ENCODE measurements at regions not wholly inside any gene's neighbourhood (a gene's known extent, or its start where the extent isn't known, plus 50 kb on each side); places are given as distances from the start of the nearest gene placed in this dataset.

- Histone ChIP-seq H3K4me3 (ENCODE audit: low read depth, low read length) (no peak overlapping the region), H3K9me3 (ENCODE audit: control insufficient read depth in 2 of 2, low read length in 2 of 2) (no peaks in the 10 kb centered on the region), H3K36me3 (ENCODE audit: control insufficient read depth, insufficient read depth, low read length) (no peaks in the 10 kb centered on the region), H3K4me1 (ENCODE audit: control insufficient read depth, insufficient read depth, low read length, poor library complexity, severe bottlenecking) (no peaks in the 10 kb centered on the region), H3K27ac (ENCODE audit: insufficient read depth, low read length, poor library complexity, severe bottlenecking) (no peak overlapping the region), H3K27me3 (ENCODE audit: control insufficient read depth, insufficient read depth, low read length) (no peaks in the 10 kb centered on the region)
- peaks cover 0 to 5% (median 2%) of the 10 kb centered on the region in 4 donors for H3K4me1 Mint-ChIP-seq
- no peak for ATAC-seq (ENCODE audit: low read depth in 2 of 2)
- peak in 1 of 3 donors; percentile 31 for DNase-seq
- no peaks in the 10 kb centered on the region for H3K36me3 Mint-ChIP-seq
- H3K4me3 Mint-ChIP-seq = no peak overlapping the region
- no peak overlapping the region for H3K27ac Mint-ChIP-seq
- no peaks in the 10 kb centered on the region for H3K27me3 Mint-ChIP-seq
- H3K9me3 Mint-ChIP-seq = no peaks in the 10 kb centered on the region
These were observed 90.6 kb downstream of the MID1IP1 start for GRCh38 chrX:38891641-38892413.

GRCh38 chrX:38893441-38893840, 92.2 kb downstream of the MID1IP1 start:
- no peak overlapping the region for H3K27ac ChIP-seq (ENCODE audit: insufficient read depth, low read length, poor library complexity, severe bottlenecking)
- H3K4me3 ChIP-seq (ENCODE audit: low read depth, low read length) = no peak overlapping the region
- Mint-ChIP-seq H3K9me3 (no peaks in the 10 kb centered on the region), H3K27me3 (no peaks in the 10 kb centered on the region), H3K4me1 (peaks cover 0 to 5% (median 2%) of the 10 kb centered on the region in 4 donors), H3K4me3 (no peak overlapping the region), H3K27ac (no peak overlapping the region), H3K36me3 (no peaks in the 10 kb centered on the region)
- DNase-seq (no peak), ATAC-seq (ENCODE audit: low read depth in 2 of 2) (no peak)
- no peaks in the 10 kb centered on the region for H3K36me3 ChIP-seq (ENCODE audit: control insufficient read depth, insufficient read depth, low read length)
- no peaks in the 10 kb centered on the region for H3K4me1 ChIP-seq (ENCODE audit: control insufficient read depth, insufficient read depth, low read length, poor library complexity, severe bottlenecking)
- no peaks in the 10 kb centered on the region for H3K27me3 ChIP-seq (ENCODE audit: control insufficient read depth, insufficient read depth, low read length)
- H3K9me3 ChIP-seq (ENCODE audit: control insufficient read depth in 2 of 2, low read length in 2 of 2) = no peaks in the 10 kb centered on the region

- Mint-ChIP-seq H3K9me3 (no peaks in the 10 kb centered on the region), H3K27me3 (no peaks in the 10 kb centered on the region), H3K4me3 (no peak overlapping the region), H3K4me1 (peaks cover 0 to 5% (median 2%) of the 10 kb centered on the region in 4 donors), H3K36me3 (no peaks in the 10 kb centered on the region), H3K27ac (no peak overlapping the region)
- H3K4me1 ChIP-seq (ENCODE audit: control insufficient read depth, insufficient read depth, low read length, poor library complexity, severe bottlenecking) = no peaks in the 10 kb centered on the region
- ATAC-seq (ENCODE audit: low read depth in 2 of 2) (no peak), DNase-seq (no peak)
- H3K9me3 ChIP-seq (ENCODE audit: control insufficient read depth in 2 of 2, low read length in 2 of 2) = no peaks in the 10 kb centered on the region
- H3K4me3 ChIP-seq (ENCODE audit: low read depth, low read length) = no peak overlapping the region
- no peaks in the 10 kb centered on the region for H3K36me3 ChIP-seq (ENCODE audit: control insufficient read depth, insufficient read depth, low read length)
- H3K27me3 ChIP-seq (ENCODE audit: control insufficient read depth, insufficient read depth, low read length) = no peaks in the 10 kb centered on the region
- H3K27ac ChIP-seq (ENCODE audit: insufficient read depth, low read length, poor library complexity, severe bottlenecking) = no peak overlapping the region
These were observed 94.5 kb downstream of the MID1IP1 start for GRCh38 chrX:38895775-38896174.

GRCh38 chrX:38896724-38897298, 95.6 kb downstream of the MID1IP1 start:
- H3K27ac Mint-ChIP-seq = no peak overlapping the region
- no peak overlapping the region for H3K4me3 ChIP-seq (ENCODE audit: low read depth, low read length)
- no peaks in the 10 kb centered on the region for H3K9me3 ChIP-seq (ENCODE audit: control insufficient read depth in 2 of 2, low read length in 2 of 2)
- ATAC-seq (ENCODE audit: low read depth in 2 of 2) (no peak), DNase-seq (no peak)
- H3K36me3 Mint-ChIP-seq = no peaks in the 10 kb centered on the region
- H3K4me1 ChIP-seq (ENCODE audit: control insufficient read depth, insufficient read depth, low read length, poor library complexity, severe bottlenecking) = no peaks in the 10 kb centered on the region
- H3K27me3 Mint-ChIP-seq = no peaks in the 10 kb centered on the region
- peaks cover 0 to 3% (median 1%) of the 10 kb centered on the region in 4 donors for H3K4me1 Mint-ChIP-seq
- no peaks in the 10 kb centered on the region for H3K27me3 ChIP-seq (ENCODE audit: control insufficient read depth, insufficient read depth, low read length)
- no peaks in the 10 kb centered on the region for H3K9me3 Mint-ChIP-seq
- H3K4me3 Mint-ChIP-seq = no peak overlapping the region
- no peak overlapping the region for H3K27ac ChIP-seq (ENCODE audit: insufficient read depth, low read length, poor library complexity, severe bottlenecking)
- no peaks in the 10 kb centered on the region for H3K36me3 ChIP-seq (ENCODE audit: control insufficient read depth, insufficient read depth, low read length)

GRCh38 chrX:38898261-38898660, 97.0 kb downstream of the MID1IP1 start:
- no peak for ATAC-seq (ENCODE audit: low read depth in 2 of 2)
- no peak overlapping the region for H3K27ac ChIP-seq (ENCODE audit: insufficient read depth, low read length, poor library complexity, severe bottlenecking)
- no peak overlapping the region for H3K4me3 Mint-ChIP-seq
- H3K4me1 ChIP-seq (ENCODE audit: control insufficient read depth, insufficient read depth, low read length, poor library complexity, severe bottlenecking) = no peaks in the 10 kb centered on the region
- H3K36me3 ChIP-seq (ENCODE audit: control insufficient read depth, insufficient read depth, low read length) = no peaks in the 10 kb centered on the region
- DNase-seq = no peak
- no peaks in the 10 kb centered on the region for H3K9me3 ChIP-seq (ENCODE audit: control insufficient read depth in 2 of 2, low read length in 2 of 2)
- no peaks in the 10 kb centered on the region for H3K27me3 ChIP-seq (ENCODE audit: control insufficient read depth, insufficient read depth, low read length)
- no peaks in the 10 kb centered on the region for H3K9me3 Mint-ChIP-seq
- H3K4me3 ChIP-seq (ENCODE audit: low read depth, low read length) = no peak overlapping the region
- no peak overlapping the region for H3K27ac Mint-ChIP-seq
- H3K27me3 Mint-ChIP-seq = no peaks in the 10 kb centered on the region
- no peaks in the 10 kb centered on the region for H3K36me3 Mint-ChIP-seq
- H3K4me1 Mint-ChIP-seq = no peaks in the 10 kb centered on the region

GRCh38 chrX:38899650-38900049, 98.4 kb downstream of the MID1IP1 start:
- Histone ChIP-seq H3K4me1 (ENCODE audit: control insufficient read depth, insufficient read depth, low read length, poor library complexity, severe bottlenecking) (no peaks in the 10 kb centered on the region), H3K36me3 (ENCODE audit: control insufficient read depth, insufficient read depth, low read length) (no peaks in the 10 kb centered on the region), H3K9me3 (ENCODE audit: control insufficient read depth in 2 of 2, low read length in 2 of 2) (no peaks in the 10 kb centered on the region), H3K27ac (ENCODE audit: insufficient read depth, low read length, poor library complexity, severe bottlenecking) (no peak overlapping the region), H3K4me3 (ENCODE audit: low read depth, low read length) (no peak overlapping the region), H3K27me3 (ENCODE audit: control insufficient read depth, insufficient read depth, low read length) (no peaks in the 10 kb centered on the region)
- Mint-ChIP-seq H3K4me1 (no peaks in the 10 kb centered on the region), H3K4me3 (no peak overlapping the region), H3K9me3 (no peaks in the 10 kb centered on the region), H3K27ac (no peak overlapping the region), H3K36me3 (no peaks in the 10 kb centered on the region), H3K27me3 (no peaks in the 10 kb centered on the region)
- no peak for ATAC-seq (ENCODE audit: low read depth in 2 of 2)
- no peak for DNase-seq

- H3K36me3 ChIP-seq (ENCODE audit: control insufficient read depth, insufficient read depth, low read length) = no peaks in the 10 kb centered on the region
- Mint-ChIP-seq H3K27me3 (no peaks in the 10 kb centered on the region), H3K36me3 (no peaks in the 10 kb centered on the region), H3K9me3 (no peaks in the 10 kb centered on the region), H3K27ac (no peak overlapping the region), H3K4me1 (no peaks in the 10 kb centered on the region), H3K4me3 (no peak overlapping the region)
- H3K9me3 ChIP-seq (ENCODE audit: control insufficient read depth in 2 of 2, low read length in 2 of 2) = no peaks in the 10 kb centered on the region
- DNase-seq = no peak
- no peaks in the 10 kb centered on the region for H3K4me1 ChIP-seq (ENCODE audit: control insufficient read depth, insufficient read depth, low read length, poor library complexity, severe bottlenecking)
- no peak overlapping the region for H3K27ac ChIP-seq (ENCODE audit: insufficient read depth, low read length, poor library complexity, severe bottlenecking)
- no peak overlapping the region for H3K4me3 ChIP-seq (ENCODE audit: low read depth, low read length)
- ATAC-seq (ENCODE audit: low read depth in 2 of 2) = no peak
- H3K27me3 ChIP-seq (ENCODE audit: control insufficient read depth, insufficient read depth, low read length) = no peaks in the 10 kb centered on the region
These were observed 99.5 kb downstream of the MID1IP1 start for GRCh38 chrX:38900719-38901118.

GRCh38 chrX:38902972-38903492, 101.8 kb downstream of the MID1IP1 start:
- H3K36me3 ChIP-seq (ENCODE audit: control insufficient read depth, insufficient read depth, low read length) = no peaks in the 10 kb centered on the region
- DNase-seq (no peak), ATAC-seq (ENCODE audit: low read depth in 2 of 2) (no peak)
- no peak overlapping the region for H3K27ac Mint-ChIP-seq
- no peak overlapping the region for H3K4me3 Mint-ChIP-seq
- H3K4me1 ChIP-seq (ENCODE audit: control insufficient read depth, insufficient read depth, low read length, poor library complexity, severe bottlenecking) = no peaks in the 10 kb centered on the region
- no peaks in the 10 kb centered on the region for H3K27me3 Mint-ChIP-seq
- H3K4me1 Mint-ChIP-seq = no peaks in the 10 kb centered on the region
- no peaks in the 10 kb centered on the region for H3K9me3 ChIP-seq (ENCODE audit: control insufficient read depth in 2 of 2, low read length in 2 of 2)
- H3K27ac ChIP-seq (ENCODE audit: insufficient read depth, low read length, poor library complexity, severe bottlenecking) = no peak overlapping the region
- peaks cover 0 to 1% (median 0%) of the 10 kb centered on the region in 7 donors for H3K9me3 Mint-ChIP-seq
- H3K27me3 ChIP-seq (ENCODE audit: control insufficient read depth, insufficient read depth, low read length) = no peaks in the 10 kb centered on the region
- no peak overlapping the region for H3K4me3 ChIP-seq (ENCODE audit: low read depth, low read length)
- no peaks in the 10 kb centered on the region for H3K36me3 Mint-ChIP-seq

Measured in CD4-positive, CD25-positive, alpha-beta regulatory T cell (primary cell).